Type B pancreatic cell (in vitro differentiated cells): ENCODE measurements at regions not wholly inside any gene's neighbourhood (a gene's known extent, or its start where the extent isn't known, plus 50 kb on each side); places are given as distances from the start of the nearest gene placed in this dataset.
A peak's percentile ranks its signal among the peaks of the same experiment; 100 is the strongest.
"Not testable (repeated sequence)": the region's sequence is repeated elsewhere in the genome, so short reads cannot be mapped to it uniquely, and the experiment has no call there.

ENCODE experiments used
- DNase-seq: peaks from one replicate; pipeline ENCODE4 v3.0.0; 2021; ENCODE audit warnings: mixed read lengths; ENCODE audit not compliant: unreplicated experiment; ENCODE audit errors: extremely low spot score
- H3K27ac Mint-ChIP-seq: 2 replicates; pipeline ENCODE4 v1.8.0; 2021; ENCODE audit warnings: mild to moderate bottlenecking, mixed read lengths
- H3K27me3 Mint-ChIP-seq: 2 replicates; pipeline ENCODE4 v1.8.0; 2021; ENCODE audit warnings: mixed read lengths
- H3K36me3 Mint-ChIP-seq: 2 replicates; pipeline ENCODE4 v1.8.0; 2021; ENCODE audit warnings: mixed read lengths
- H3K4me1 Mint-ChIP-seq: one replicate; pipeline ENCODE4 v1.8.0; 2021; ENCODE audit warnings: mixed read lengths; ENCODE audit not compliant: unreplicated experiment
- H3K4me3 Mint-ChIP-seq: 2 replicates; pipeline ENCODE4 v1.8.0; 2021; ENCODE audit warnings: mild to moderate bottlenecking, mixed read lengths
- H3K9me3 Mint-ChIP-seq: 2 replicates; pipeline ENCODE4 v1.8.0; 2021; ENCODE audit warnings: mixed read lengths
- CTCF ChIP-seq: fragments of 200-600 bp; sonication (generic); conservative IDR thresholded peaks from 2 replicates; pipeline ENCODE4 v1.5.0; 2021; ENCODE audit warnings: antibody characterized with exemption, mild to moderate bottlenecking

GRCh38 chr12:87413784-87414183 is 615.4 kb downstream of the C12orf50 start:
- no peak for TF ChIP-seq CTCF
- DNase-seq, result no peak
- Mint-ChIP-seq H3K27me3 (no peaks in the 10 kb centered on the region), H3K9me3 (no peaks in the 10 kb centered on the region), H3K4me1 (peaks cover 17% of the 10 kb centered on the region), H3K27ac (peak overlapping the region; percentile 32), H3K4me3 (no peak overlapping the region), H3K36me3 (peaks cover 3% of the 10 kb centered on the region)

DNA sequence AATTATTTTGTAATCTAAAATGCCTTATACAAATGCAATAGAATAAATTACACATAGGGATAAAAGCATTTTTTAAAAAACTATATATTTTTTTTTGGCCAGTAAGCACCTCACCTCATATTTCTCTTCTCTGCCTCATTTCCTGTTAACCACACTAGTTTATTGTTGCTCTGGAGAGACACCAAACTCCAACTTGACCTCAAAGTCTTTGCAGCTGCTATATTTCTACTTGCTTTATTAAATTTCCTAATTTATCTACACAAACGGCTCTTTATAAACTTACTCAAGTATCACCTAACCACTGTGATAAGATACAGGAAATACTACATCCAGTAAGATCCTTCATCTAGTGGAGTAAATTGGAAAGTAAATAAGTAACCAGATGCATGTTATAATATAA is 622.3 kb downstream of the C12orf50 start:
- no peak for TF ChIP-seq CTCF
- H3K4me3 Mint-ChIP-seq, result no peak overlapping the region
- no peaks in the 10 kb centered on the region for H3K36me3 Mint-ChIP-seq
- no peaks in the 10 kb centered on the region for H3K27me3 Mint-ChIP-seq
- H3K27ac Mint-ChIP-seq, result no peak overlapping the region
- no peak for DNase-seq
- peaks cover 5% of the 10 kb centered on the region for H3K9me3 Mint-ChIP-seq
- no peaks in the 10 kb centered on the region for H3K4me1 Mint-ChIP-seq

DNA sequence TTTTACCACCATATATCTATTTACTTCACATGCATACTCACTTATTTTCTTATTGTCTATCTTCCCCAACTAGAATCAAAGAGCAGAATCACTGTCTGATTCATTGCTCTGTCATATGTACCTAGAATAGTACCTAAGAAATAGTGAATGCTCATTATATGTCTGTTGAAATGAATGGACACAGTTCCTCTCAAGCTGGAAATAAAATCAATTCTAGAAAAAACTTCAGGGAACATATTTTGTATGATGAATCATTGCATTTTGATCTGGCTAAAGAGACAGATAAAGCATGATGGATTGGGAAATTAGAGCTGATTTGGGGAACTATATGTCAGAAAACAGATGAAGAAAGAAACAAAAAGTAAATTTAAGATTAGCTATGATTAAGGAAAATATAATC is 623.3 kb downstream of the C12orf50 start:
- Mint-ChIP-seq H3K36me3 (no peaks in the 10 kb centered on the region), H3K27ac (no peak overlapping the region), H3K9me3 (peaks cover 5% of the 10 kb centered on the region), H3K27me3 (no peaks in the 10 kb centered on the region), H3K4me1 (no peaks in the 10 kb centered on the region), H3K4me3 (no peak overlapping the region)
- DNase-seq, result no peak
- TF ChIP-seq CTCF, result no peak

GRCh38 chr12:87394168-87394567 is 635.0 kb downstream of the C12orf50 start:
- not testable (repeated sequence) for H3K27me3 Mint-ChIP-seq, H3K36me3 Mint-ChIP-seq, H3K4me3 Mint-ChIP-seq, H3K4me1 Mint-ChIP-seq, DNase-seq, H3K27ac Mint-ChIP-seq
- peaks cover 11% of the 10 kb centered on the region for H3K9me3 Mint-ChIP-seq

- Mint-ChIP-seq H3K27me3 (no peaks in the 10 kb centered on the region), H3K4me3 (no peak overlapping the region), H3K9me3 (no peaks in the 10 kb centered on the region), H3K4me1 (peaks cover 17% of the 10 kb centered on the region), H3K27ac (no peak overlapping the region), H3K36me3 (peaks cover 7% of the 10 kb centered on the region)
- no peak for DNase-seq
- no peak for TF ChIP-seq CTCF
Observed at GRCh38 chr12:87388376-87388775, 640.8 kb downstream of the C12orf50 start.

- Mint-ChIP-seq H3K4me3 (no peak overlapping the region), H3K27ac (no peak overlapping the region), H3K9me3 (peaks cover 4% of the 10 kb centered on the region), H3K36me3 (peaks cover 7% of the 10 kb centered on the region), H3K27me3 (no peaks in the 10 kb centered on the region), H3K4me1 (peaks cover 24% of the 10 kb centered on the region)
- TF ChIP-seq CTCF, result no peak
- DNase-seq, result no peak
Observed at GRCh38 chr12:87385322-87385721, 643.9 kb downstream of the C12orf50 start.
